ENCODE measurements at regions not wholly inside any gene's neighbourhood (a gene's known extent, or its start where the extent isn't known, plus 50 kb on each side); places are given as distances from the start of the nearest gene placed in this dataset.

DNA sequence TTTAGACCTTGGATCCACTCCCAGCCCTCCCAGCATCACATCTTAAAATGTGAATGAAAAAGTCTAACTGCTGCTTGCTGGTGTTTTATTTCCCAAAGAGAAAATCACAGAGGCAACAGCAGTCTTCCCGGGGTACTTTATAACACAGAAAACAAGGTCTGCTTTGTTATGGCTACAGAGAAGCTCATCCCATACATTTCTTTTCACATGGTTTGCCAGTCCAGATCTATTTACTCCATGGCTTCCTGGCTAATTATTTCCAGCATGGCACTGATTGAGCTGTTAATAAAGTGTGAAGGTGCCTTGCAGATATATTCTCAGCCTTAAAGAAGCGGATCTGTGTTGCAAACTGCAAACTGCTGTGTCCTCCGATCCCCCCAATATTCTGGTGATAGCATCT is 466.1 kb upstream of the CFAP20DC start:
- Histone ChIP-seq H3K36me3 (replicated peaks; ENCODE audit: insufficient read depth, low read length) (no peaks in the 10 kb centered on the region), H4K20me1 (ENCODE audit: insufficient read depth, low read length) (no peaks in the 10 kb centered on the region), H3K27ac (ENCODE audit: low read length) (no peak overlapping the region), H3K9ac (ENCODE audit: low read length) (no peak overlapping the region), H2AFZ (ENCODE audit: low read length) (no peak overlapping the region), H3F3A (ENCODE audit: insufficient read depth, low read length) (no peaks in the 10 kb centered on the region), H3K4me2 (ENCODE audit: low read depth, low read length) (no peak overlapping the region), H3K79me2 (ENCODE audit: low read length) (no peaks in the 10 kb centered on the region), H3K9me3 (replicated peaks; ENCODE audit: insufficient read depth, low read length) (no peaks in the 10 kb centered on the region), H3K4me3 (ENCODE audit: low read length) (no peak overlapping the region), H3K4me1 (ENCODE audit: low read length) (no peaks in the 10 kb centered on the region), H3K27me3 (replicated peaks; ENCODE audit: insufficient read depth, low read length) (no peaks in the 10 kb centered on the region), H3K9me2 (replicated peaks; ENCODE audit: insufficient read depth, low read length) (no peaks in the 10 kb centered on the region)
- no peak for DNase-seq
- TF ChIP-seq EZH2 (optimal IDR thresholded peaks at IDR 0.05; ENCODE audit: low read depth, low read length): no peak

DNA sequence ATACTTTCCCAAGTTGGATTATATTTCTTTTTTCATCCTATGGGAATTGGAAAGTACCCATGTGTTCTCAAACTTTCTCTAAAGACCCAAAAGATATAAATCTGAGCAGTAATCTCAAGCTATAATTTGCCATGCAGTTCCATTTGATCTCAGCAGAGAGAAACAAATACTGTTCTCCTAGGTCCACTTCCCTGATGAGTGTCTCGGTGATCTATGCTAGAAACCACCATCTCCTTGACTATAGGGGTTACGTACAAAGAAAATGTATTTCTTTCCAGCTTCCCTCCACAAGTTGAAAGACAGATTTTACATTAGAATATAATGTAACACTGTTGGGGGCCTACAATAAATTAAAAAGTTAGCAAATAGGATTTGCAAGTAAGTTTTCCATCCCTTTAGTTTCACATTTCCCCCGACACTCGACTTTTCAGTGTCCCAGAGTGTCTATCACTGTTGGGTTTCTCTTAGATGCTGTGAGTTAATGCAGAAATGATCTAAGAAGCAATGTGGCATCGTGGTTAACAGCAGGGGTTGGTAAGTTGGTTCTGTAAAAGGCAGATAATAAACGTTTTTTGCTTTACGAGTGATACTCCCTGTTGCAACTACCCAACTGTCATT is 465.1 kb upstream of the CFAP20DC start:
- TF ChIP-seq, protein P1, sequence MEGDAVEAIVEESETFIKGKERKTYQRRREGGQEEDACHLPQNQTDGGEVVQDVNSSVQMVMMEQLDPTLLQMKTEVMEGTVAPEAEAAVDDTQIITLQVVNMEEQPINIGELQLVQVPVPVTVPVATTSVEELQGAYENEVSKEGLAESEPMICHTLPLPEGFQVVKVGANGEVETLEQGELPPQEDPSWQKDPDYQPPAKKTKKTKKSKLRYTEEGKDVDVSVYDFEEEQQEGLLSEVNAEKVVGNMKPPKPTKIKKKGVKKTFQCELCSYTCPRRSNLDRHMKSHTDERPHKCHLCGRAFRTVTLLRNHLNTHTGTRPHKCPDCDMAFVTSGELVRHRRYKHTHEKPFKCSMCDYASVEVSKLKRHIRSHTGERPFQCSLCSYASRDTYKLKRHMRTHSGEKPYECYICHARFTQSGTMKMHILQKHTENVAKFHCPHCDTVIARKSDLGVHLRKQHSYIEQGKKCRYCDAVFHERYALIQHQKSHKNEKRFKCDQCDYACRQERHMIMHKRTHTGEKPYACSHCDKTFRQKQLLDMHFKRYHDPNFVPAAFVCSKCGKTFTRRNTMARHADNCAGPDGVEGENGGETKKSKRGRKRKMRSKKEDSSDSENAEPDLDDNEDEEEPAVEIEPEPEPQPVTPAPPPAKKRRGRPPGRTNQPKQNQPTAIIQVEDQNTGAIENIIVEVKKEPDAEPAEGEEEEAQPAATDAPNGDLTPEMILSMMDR (IDR thresholded peaks at IDR 0.05; ENCODE audit: low read length): no peak
- TF ChIP-seq EZH2 (optimal IDR thresholded peaks at IDR 0.05; ENCODE audit: low read depth, low read length) (no peak), EZH2phosphoT487 (IDR thresholded peaks at IDR 0.05; ENCODE audit: low read length) (no peak)
- H3K27me3 ChIP-seq (replicated peaks; ENCODE audit: insufficient read depth, low read length): no peaks in the 10 kb centered on the region
- no peaks in the 10 kb centered on the region for H3K36me3 ChIP-seq (replicated peaks; ENCODE audit: insufficient read depth, low read length)
- H3K27ac ChIP-seq (ENCODE audit: low read length): no peak overlapping the region
- no peaks in the 10 kb centered on the region for H3F3A ChIP-seq (ENCODE audit: insufficient read depth, low read length)
- no peak overlapping the region for H3K4me3 ChIP-seq (ENCODE audit: low read length)
- H4K20me1 ChIP-seq (ENCODE audit: insufficient read depth, low read length): no peaks in the 10 kb centered on the region
- H3K4me1 ChIP-seq (ENCODE audit: low read length): no peaks in the 10 kb centered on the region
- no peaks in the 10 kb centered on the region for H3K9me2 ChIP-seq (replicated peaks; ENCODE audit: insufficient read depth, low read length)
- no peak for DNase-seq
- H3K79me2 ChIP-seq (ENCODE audit: low read length): no peaks in the 10 kb centered on the region
- H2AFZ ChIP-seq (ENCODE audit: low read length): no peak overlapping the region
- no peak overlapping the region for H3K9ac ChIP-seq (ENCODE audit: low read length)
- H3K4me2 ChIP-seq (ENCODE audit: low read depth, low read length): no peak overlapping the region
- no peaks in the 10 kb centered on the region for H3K9me3 ChIP-seq (replicated peaks; ENCODE audit: insufficient read depth, low read length)

DNA sequence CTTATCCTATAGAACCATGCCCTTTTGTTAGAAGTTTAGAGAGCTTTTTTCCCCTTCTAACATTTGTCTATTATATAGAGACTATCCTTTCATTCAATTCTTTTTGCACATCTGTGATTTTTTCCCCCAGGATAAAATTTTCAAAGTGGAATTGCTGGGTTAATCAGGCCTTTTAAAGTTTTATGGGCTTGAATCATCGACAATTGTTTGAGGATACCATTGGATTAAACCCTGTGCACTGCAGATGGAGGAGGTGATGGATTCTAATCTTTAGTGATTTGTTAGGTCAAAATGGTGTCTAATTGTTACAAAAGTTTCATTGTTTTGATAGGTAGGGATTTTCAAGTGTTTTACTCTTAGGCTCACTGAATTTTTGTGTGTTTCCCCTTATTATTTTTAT is 463.7 kb upstream of the CFAP20DC start:
- TF ChIP-seq, protein P1 (IDR thresholded peaks at IDR 0.05; ENCODE audit: low read length): no peak
- TF ChIP-seq EZH2 (optimal IDR thresholded peaks at IDR 0.05; ENCODE audit: low read depth, low read length): no peak
- no peak for TF ChIP-seq EZH2phosphoT487 (IDR thresholded peaks at IDR 0.05; ENCODE audit: low read length)
- H4K20me1 ChIP-seq (ENCODE audit: insufficient read depth, low read length): no peaks in the 10 kb centered on the region
- H3K4me3 ChIP-seq (ENCODE audit: low read length): no peak overlapping the region
- H3K9me2 ChIP-seq (replicated peaks; ENCODE audit: insufficient read depth, low read length): no peaks in the 10 kb centered on the region
- H3K27me3 ChIP-seq (replicated peaks; ENCODE audit: insufficient read depth, low read length): no peaks in the 10 kb centered on the region
- DNase-seq: no peak
- no peaks in the 10 kb centered on the region for H3K9me3 ChIP-seq (replicated peaks; ENCODE audit: insufficient read depth, low read length)
- H3K4me1 ChIP-seq (ENCODE audit: low read length): no peaks in the 10 kb centered on the region
- no peaks in the 10 kb centered on the region for H3K79me2 ChIP-seq (ENCODE audit: low read length)
- no peak overlapping the region for H3K4me2 ChIP-seq (ENCODE audit: low read depth, low read length)
- no peaks in the 10 kb centered on the region for H3K36me3 ChIP-seq (replicated peaks; ENCODE audit: insufficient read depth, low read length)
- no peak overlapping the region for H2AFZ ChIP-seq (ENCODE audit: low read length)
- H3K9ac ChIP-seq (ENCODE audit: low read length): no peak overlapping the region
- H3F3A ChIP-seq (ENCODE audit: insufficient read depth, low read length): no peaks in the 10 kb centered on the region
- no peak overlapping the region for H3K27ac ChIP-seq (ENCODE audit: low read length)

DNA sequence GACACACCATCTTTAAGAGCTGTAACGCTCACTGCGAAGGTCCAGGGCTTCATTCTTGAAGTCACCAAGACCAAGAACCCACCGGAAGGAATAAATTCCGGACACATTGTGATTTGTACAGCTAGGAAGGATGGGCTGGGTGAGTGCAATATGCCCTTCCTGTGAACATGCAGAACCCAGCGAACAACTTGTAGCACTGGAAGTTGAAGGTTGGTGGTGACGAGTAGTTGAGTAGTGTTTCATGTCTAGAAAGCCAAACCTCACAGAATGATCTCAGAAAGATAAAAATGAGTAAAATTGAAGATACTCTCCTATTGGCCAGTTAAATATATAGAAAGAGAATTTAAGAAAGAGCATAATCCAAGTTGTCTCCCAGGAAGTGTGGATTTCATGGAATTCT is 462.2 kb upstream of the CFAP20DC start:
- Histone ChIP-seq H3K4me1 (ENCODE audit: low read length) (no peaks in the 10 kb centered on the region), H3K27ac (ENCODE audit: low read length) (no peak overlapping the region), H3K79me2 (ENCODE audit: low read length) (no peaks in the 10 kb centered on the region), H3K36me3 (replicated peaks; ENCODE audit: insufficient read depth, low read length) (no peaks in the 10 kb centered on the region), H3K4me2 (ENCODE audit: low read depth, low read length) (no peak overlapping the region), H3K27me3 (replicated peaks; ENCODE audit: insufficient read depth, low read length) (no peaks in the 10 kb centered on the region), H4K20me1 (ENCODE audit: insufficient read depth, low read length) (no peaks in the 10 kb centered on the region), H3K9ac (ENCODE audit: low read length) (no peak overlapping the region), H3F3A (ENCODE audit: insufficient read depth, low read length) (no peaks in the 10 kb centered on the region), H3K9me2 (replicated peaks; ENCODE audit: insufficient read depth, low read length) (no peaks in the 10 kb centered on the region), H3K9me3 (replicated peaks; ENCODE audit: insufficient read depth, low read length) (no peaks in the 10 kb centered on the region), H2AFZ (ENCODE audit: low read length) (no peak overlapping the region), H3K4me3 (ENCODE audit: low read length) (no peak overlapping the region)
- TF ChIP-seq EZH2 (optimal IDR thresholded peaks at IDR 0.05; ENCODE audit: low read depth, low read length) (no peak), EZH2phosphoT487 (IDR thresholded peaks at IDR 0.05; ENCODE audit: low read length) (no peak)
- TF ChIP-seq, protein P1 (IDR thresholded peaks at IDR 0.05; ENCODE audit: low read length): no peak
- no peak for DNase-seq

Data from MM.1S (cell line).